Breast epithelium (tissue), 3 donors: ENCODE measurements at regions not wholly inside any gene's neighbourhood (a gene's known extent, or its start where the extent isn't known, plus 50 kb on each side); places are given as distances from the start of the nearest gene placed in this dataset.

Experiments
- POLR2A ChIP-seq: fragments of 450-650 bp; IDR thresholded peaks from one replicate; pipeline ENCODE4 v1.6.1; 2016; ENCODE audit warnings: antibody characterized with exemption, mild to moderate bottlenecking, moderate library complexity
- POLR2AphosphoS5 ChIP-seq, 3 donors: sonication (generic); formaldehyde crosslinking; IDR thresholded peaks; one replicate each; pipeline ENCODE4 v1.6.1; 2017; ENCODE audit warnings: antibody characterized with exemption in 3 of 3
- TF ChIP-seq, protein P1 (sequence below), 3 donors: fragments of 450-650 bp; IDR thresholded peaks; one replicate each; pipeline ENCODE4 v1.5.1; 2016 to 2017; ENCODE audit warnings: antibody characterized with exemption in 3 of 3, mild to moderate bottlenecking in 3 of 3, moderate library complexity in 3 of 3

DNA sequence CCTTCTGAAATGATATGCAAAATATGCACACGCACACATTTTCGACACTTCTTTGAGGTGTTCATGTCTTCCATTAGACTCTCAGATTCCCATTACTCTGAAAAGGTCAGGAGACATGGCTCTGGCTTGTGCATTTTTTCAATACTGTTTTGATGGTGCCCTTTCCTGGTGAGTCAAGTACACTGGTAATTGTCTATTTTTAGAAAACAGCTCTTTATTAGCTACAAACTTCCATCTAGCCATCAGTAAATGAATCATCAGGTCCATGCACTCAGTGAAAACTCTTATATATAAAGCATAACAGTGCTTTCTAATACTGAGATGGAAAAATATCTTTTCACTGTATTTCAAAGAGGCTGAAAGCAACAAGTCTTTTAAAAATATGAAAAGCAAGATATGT lies 194.9 kb downstream of the GALNT1 start:
- TF ChIP-seq, protein P1, sequence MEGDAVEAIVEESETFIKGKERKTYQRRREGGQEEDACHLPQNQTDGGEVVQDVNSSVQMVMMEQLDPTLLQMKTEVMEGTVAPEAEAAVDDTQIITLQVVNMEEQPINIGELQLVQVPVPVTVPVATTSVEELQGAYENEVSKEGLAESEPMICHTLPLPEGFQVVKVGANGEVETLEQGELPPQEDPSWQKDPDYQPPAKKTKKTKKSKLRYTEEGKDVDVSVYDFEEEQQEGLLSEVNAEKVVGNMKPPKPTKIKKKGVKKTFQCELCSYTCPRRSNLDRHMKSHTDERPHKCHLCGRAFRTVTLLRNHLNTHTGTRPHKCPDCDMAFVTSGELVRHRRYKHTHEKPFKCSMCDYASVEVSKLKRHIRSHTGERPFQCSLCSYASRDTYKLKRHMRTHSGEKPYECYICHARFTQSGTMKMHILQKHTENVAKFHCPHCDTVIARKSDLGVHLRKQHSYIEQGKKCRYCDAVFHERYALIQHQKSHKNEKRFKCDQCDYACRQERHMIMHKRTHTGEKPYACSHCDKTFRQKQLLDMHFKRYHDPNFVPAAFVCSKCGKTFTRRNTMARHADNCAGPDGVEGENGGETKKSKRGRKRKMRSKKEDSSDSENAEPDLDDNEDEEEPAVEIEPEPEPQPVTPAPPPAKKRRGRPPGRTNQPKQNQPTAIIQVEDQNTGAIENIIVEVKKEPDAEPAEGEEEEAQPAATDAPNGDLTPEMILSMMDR (IDR thresholded peaks at IDR 0.05) = no peak
- TF ChIP-seq POLR2AphosphoS5 (IDR thresholded peaks at IDR 0.05) (no peak), POLR2A (no peak)
